Esophagus muscularis mucosa (tissue), 4 donors: ENCODE measurements at regions not wholly inside any gene's neighbourhood (a gene's known extent, or its start where the extent isn't known, plus 50 kb on each side); places are given as distances from the start of the nearest gene placed in this dataset.
A peak's percentile ranks its signal among the peaks of the same experiment; 100 is the strongest.

Experiments
- DNase-seq: peaks from one replicate; pipeline ENCODE4 v3.0.0-alpha.2; 2017; ENCODE audit errors: extremely low spot score
- H3K27ac ChIP-seq, 4 donors: fragments of 200-600 bp; sonication (generic); replicated peaks in 1 of 4; 1 replicate in 3 of 4; 2 replicates in 1 of 4; pipeline ENCODE4 v1.5.1; 2016 to 2019; ENCODE audit warnings: mild to moderate bottlenecking in 1 of 4
- H3K27me3 ChIP-seq, 4 donors: fragments of 200-600 bp; sonication (generic); one replicate each; pipeline versions ENCODE4 v1.5.1 to v1.6.0; 2016 to 2019
- H3K36me3 ChIP-seq, 4 donors: fragments of 200-600 bp; sonication (generic); one replicate each; pipeline ENCODE4 v1.5.1; 2016 to 2019
- H3K4me1 ChIP-seq, 4 donors: fragments of 200-600 bp; sonication (generic); one replicate each; pipeline ENCODE4 v1.5.1; 2016 to 2019
- H3K4me3 ChIP-seq, 4 donors: fragments of 200-600 bp; sonication (generic); 1 replicate in 2 of 4; 2 replicates in 2 of 4; pipeline ENCODE4 v1.5.1; 2016 to 2019; ENCODE audit warnings: mild to moderate bottlenecking in 4 of 4, moderate library complexity in 1 of 4
- H3K9me3 ChIP-seq, 4 donors: fragments of 200-600 bp; sonication (generic); 1 replicate in 3 of 4; 2 replicates in 1 of 4; pipeline ENCODE4 v1.5.1; 2016 to 2019
- EP300 ChIP-seq: sonication (generic); formaldehyde crosslinking; IDR thresholded peaks from one replicate; pipeline ENCODE4 v1.6.1; 2017; ENCODE audit warnings: antibody characterized with exemption
- POLR2A ChIP-seq: fragments of 450-650 bp; IDR thresholded peaks from one replicate; pipeline ENCODE4 v1.6.1; 2017; ENCODE audit warnings: antibody characterized with exemption, moderate library complexity, mild to moderate bottlenecking, low read depth
- POLR2AphosphoS5 ChIP-seq, 2 donors: sonication (generic); formaldehyde crosslinking; IDR thresholded peaks; one replicate each; pipeline ENCODE4 v1.6.1; 2017; ENCODE audit warnings: antibody characterized with exemption in 2 of 2
- WGBS: methylation state at CpG from one replicate; pipeline ENCODE4 v1.1.5; 2018; 5-methylcytosine and 5-hydroxymethylcytosine counted together
- intact Hi-C: fragments of 100-400 bp; cut with DNase I; formaldehyde crosslinking; loops from one replicate; pipeline ENCODE4 v1.15.1; 2023
- TF ChIP-seq, protein P1 (sequence below), 3 experiments: fragments of 200-600 bp in 2 of 3; fragments of 450-650 bp in 1 of 3; sonication (generic) in 2 of 3; IDR thresholded peaks; one replicate each; pipeline ENCODE4 v1.5.1; 2017 to 2019; ENCODE audit warnings: antibody characterized with exemption in 3 of 3, mild to moderate bottlenecking in 2 of 3, moderate library complexity in 1 of 3

DNA sequence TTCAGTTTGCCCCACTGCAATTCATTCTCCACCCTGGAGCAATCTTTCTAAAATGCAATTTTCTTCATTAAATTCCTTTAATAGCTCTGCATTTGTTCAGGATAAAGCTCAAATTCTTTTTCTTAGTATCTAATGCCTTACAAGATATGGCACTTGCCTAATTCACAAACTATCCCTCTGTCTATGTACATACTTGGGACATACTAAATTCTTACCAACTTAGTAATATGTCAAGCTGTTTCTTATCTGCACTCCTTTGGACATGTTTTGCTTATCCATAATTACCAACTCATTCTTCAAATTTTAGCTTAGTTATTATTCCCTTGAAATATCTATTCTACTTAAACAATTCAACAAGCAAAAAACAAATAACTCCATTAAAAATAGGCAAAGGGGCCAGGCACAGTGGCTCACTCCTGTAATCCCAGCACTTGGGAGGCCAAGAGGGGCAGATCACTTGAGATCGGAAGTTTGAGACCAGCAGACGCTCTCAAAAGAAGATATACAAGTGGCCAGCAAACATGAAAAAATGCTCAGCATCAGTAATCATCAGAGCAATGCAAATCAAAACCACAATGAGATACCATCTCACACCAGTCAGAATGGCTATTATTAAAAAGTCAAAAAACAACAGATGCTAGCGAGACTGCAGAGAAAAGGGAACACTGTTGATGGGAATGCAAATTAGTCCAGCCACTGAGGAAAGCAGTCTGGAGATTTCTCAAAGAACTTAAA, 96.9 kb downstream of the FAM76B start:
- Histone ChIP-seq H3K36me3 (no peaks in the 10 kb centered on the region), H3K4me1 (peaks cover 0 to 3% (median 0%) of the 10 kb centered on the region in 4 donors), H3K4me3 (no peak overlapping the region), H3K27me3 (no peaks in the 10 kb centered on the region), H3K9me3 (no peaks in the 10 kb centered on the region), H3K27ac (no peak overlapping the region)
- DNase-seq, result no peak
- TF ChIP-seq POLR2A (no peak), EP300 (no peak), POLR2AphosphoS5 (IDR thresholded peaks at IDR 0.05) (no peak)
- TF ChIP-seq, protein P1, sequence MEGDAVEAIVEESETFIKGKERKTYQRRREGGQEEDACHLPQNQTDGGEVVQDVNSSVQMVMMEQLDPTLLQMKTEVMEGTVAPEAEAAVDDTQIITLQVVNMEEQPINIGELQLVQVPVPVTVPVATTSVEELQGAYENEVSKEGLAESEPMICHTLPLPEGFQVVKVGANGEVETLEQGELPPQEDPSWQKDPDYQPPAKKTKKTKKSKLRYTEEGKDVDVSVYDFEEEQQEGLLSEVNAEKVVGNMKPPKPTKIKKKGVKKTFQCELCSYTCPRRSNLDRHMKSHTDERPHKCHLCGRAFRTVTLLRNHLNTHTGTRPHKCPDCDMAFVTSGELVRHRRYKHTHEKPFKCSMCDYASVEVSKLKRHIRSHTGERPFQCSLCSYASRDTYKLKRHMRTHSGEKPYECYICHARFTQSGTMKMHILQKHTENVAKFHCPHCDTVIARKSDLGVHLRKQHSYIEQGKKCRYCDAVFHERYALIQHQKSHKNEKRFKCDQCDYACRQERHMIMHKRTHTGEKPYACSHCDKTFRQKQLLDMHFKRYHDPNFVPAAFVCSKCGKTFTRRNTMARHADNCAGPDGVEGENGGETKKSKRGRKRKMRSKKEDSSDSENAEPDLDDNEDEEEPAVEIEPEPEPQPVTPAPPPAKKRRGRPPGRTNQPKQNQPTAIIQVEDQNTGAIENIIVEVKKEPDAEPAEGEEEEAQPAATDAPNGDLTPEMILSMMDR (IDR thresholded peaks at IDR 0.05), result no peak
- intact Hi-C loops, result no loop called here
- WGBS, result 91% methylated on average over 3 of the region's 3 CpGs

DNA sequence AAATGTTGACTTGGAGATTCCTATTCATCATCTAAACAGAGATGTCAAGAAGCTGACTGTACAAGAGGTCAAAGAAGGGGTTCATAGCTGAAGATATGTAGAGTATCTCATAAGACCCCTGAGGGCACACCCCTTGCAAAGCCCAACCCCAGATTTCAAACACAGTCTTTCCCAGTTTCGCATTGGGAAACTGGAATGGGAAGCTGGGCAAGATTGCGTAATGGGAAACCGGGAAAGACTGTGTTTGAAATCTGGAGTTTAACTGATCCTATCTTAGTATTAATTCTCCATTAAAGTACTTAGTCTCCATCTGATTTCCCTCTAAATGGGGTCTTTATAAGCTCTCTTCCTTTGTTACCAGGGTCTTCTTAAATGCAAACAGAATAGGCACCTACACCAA, 99.5 kb downstream of the FAM76B start:
- Histone ChIP-seq H3K4me3 (no peak overlapping the region), H3K27ac (no peak overlapping the region), H3K27me3 (no peaks in the 10 kb centered on the region), H3K9me3 (no peaks in the 10 kb centered on the region), H3K4me1 (no peaks in the 10 kb centered on the region), H3K36me3 (no peaks in the 10 kb centered on the region)
- 91% methylated on average over 3 of the region's 3 CpGs for WGBS
- intact Hi-C loops, result no loop called here
- no peak for DNase-seq
- TF ChIP-seq POLR2AphosphoS5 (IDR thresholded peaks at IDR 0.05) (no peak), POLR2A (no peak), EP300 (no peak)
- TF ChIP-seq, protein P1 (IDR thresholded peaks at IDR 0.05), result no peak

DNA sequence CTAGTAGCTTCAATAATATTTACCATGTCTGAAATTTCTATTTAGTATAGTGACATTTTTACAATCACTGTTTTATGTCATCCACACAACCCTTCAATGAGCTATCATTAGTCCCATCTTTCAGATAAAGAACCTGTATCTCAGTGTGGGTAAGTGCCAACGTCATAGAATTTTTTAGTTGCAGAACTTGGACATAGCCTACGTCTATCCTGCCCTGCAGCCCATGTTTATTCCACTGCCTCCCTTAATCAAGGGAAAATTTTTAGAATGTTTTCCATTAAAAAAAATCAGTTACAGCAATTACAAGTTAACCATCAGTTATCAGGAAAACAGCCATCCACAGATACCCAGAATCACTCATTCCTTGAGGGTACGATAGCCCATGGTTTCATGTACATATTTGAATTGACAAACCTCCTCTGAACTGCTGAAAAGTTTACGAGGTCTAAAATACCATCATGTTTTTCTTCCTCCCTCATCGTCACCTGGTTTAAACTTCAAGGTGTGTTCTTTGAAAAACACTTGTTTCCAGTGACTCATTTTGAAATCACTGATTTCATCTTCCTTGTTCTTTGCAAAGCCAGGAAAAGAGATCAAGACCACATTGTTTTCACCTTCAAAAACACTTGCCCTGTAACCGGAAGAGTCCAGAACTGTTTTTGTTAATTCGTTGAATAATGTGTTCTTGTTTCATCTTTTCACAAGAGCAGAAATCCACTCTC, 100.9 kb downstream of the FAM76B start:
- Histone ChIP-seq H3K27ac (no peak overlapping the region), H3K4me1 (no peaks in the 10 kb centered on the region), H3K27me3 (no peaks in the 10 kb centered on the region), H3K4me3 (no peak overlapping the region), H3K9me3 (no peaks in the 10 kb centered on the region), H3K36me3 (no peaks in the 10 kb centered on the region)
- TF ChIP-seq POLR2AphosphoS5 (IDR thresholded peaks at IDR 0.05) (peak in 1 of 2 donors; percentile 8), POLR2A (no peak)
- 68% methylated on average over 7 of the region's 7 CpGs for WGBS
- intact Hi-C loops, result no loop called here
- DNase-seq, result no peak

DNA sequence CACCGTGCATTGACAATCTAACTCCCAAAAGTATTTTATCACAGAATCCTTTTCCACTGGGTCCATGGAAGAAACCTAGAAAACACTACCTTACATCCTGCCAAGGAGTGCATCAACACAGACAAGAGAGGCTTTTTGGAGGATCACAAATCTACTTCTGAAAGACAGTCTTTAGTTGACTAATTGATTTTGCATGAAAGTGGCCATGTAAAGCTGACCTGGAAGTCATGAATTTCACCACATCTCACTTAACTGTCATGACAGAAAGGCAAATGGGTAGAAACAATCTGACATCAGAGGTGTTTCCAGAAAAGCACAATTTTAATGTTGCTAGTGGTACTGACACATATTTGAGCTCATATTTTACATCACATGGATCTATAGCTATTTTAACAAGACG, 101.6 kb downstream of the FAM76B start:
- intact Hi-C loops, result no loop called here
- H3K9me3 ChIP-seq, result no peaks in the 10 kb centered on the region
- TF ChIP-seq POLR2A (no peak), EP300 (no peak), POLR2AphosphoS5 (IDR thresholded peaks at IDR 0.05) (no peak)
- TF ChIP-seq, protein P1 (IDR thresholded peaks at IDR 0.05), result no peak
- H3K4me3 ChIP-seq, result no peak overlapping the region
- no peak overlapping the region for H3K27ac ChIP-seq
- no peaks in the 10 kb centered on the region for H3K27me3 ChIP-seq
- 85% methylated on average over 2 of the region's 2 CpGs for WGBS
- no peaks in the 10 kb centered on the region for H3K36me3 ChIP-seq
- H3K4me1 ChIP-seq, result no peaks in the 10 kb centered on the region
- no peak for DNase-seq

DNA sequence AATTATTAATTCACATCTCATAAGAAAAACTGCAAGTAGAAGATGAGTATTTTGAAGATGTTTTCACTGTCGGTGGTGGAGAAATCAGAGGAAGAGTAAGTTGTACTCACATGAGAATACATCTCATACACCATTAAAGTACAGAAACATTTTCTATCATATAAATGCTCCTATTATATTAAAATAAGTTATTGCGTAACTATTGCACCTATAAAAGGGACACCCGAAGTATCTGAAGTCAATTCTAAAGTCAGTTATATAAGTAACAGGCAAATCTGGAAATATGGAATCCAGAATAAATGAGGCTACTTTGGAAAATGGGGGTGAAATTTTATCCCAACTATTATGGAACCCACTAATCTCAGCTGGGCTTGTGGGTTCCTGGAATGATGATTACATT, 103.3 kb downstream of the FAM76B start:
- Histone ChIP-seq H3K27ac (no peak overlapping the region), H3K9me3 (no peaks in the 10 kb centered on the region), H3K27me3 (no peaks in the 10 kb centered on the region), H3K36me3 (no peaks in the 10 kb centered on the region), H3K4me3 (no peak overlapping the region), H3K4me1 (peaks cover 2 to 11% (median 7%) of the 10 kb centered on the region in 4 donors)
- intact Hi-C loops, result no loop called here
- WGBS, result 99% methylated on average over 3 of the region's 3 CpGs
- TF ChIP-seq, protein P1 (IDR thresholded peaks at IDR 0.05), result no peak
- TF ChIP-seq POLR2AphosphoS5 (IDR thresholded peaks at IDR 0.05) (no peak), EP300 (no peak), POLR2A (no peak)
- DNase-seq, result no peak
